HG03039 (cell line): ENCODE measurements at regions not wholly inside any gene's neighbourhood (a gene's known extent, or its start where the extent isn't known, plus 50 kb on each side); places are given as distances from the start of the nearest gene placed in this dataset.

Experiments
- ATAC-seq: cut with Tn5 transposase; IDR thresholded peaks from one replicate; pipeline ENCODE4 v1.9.1; 2021; ENCODE audit warnings: mild to moderate bottlenecking, moderate library complexity; ENCODE audit not compliant: unreplicated experiment

DNA sequence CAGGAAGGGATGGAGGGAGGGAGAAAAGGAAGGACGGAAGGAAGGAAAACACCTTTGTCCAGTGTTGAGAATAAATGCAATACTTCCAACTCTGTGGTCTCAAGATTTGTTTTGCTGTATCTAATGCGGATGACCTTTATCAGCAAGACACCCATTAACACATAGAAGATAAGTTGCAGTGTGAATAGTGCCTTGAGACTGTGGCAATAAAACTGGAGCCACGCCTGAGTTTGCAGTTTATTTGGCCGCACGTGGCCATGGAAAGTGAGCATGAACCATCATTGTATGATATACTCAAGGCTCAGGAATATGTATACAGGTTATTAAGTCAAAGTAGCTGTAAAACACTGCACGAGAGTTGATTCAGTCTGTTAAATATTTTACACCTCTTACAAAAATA, 113.6 kb upstream of the EEA1 start:
- no peak for ATAC-seq

DNA sequence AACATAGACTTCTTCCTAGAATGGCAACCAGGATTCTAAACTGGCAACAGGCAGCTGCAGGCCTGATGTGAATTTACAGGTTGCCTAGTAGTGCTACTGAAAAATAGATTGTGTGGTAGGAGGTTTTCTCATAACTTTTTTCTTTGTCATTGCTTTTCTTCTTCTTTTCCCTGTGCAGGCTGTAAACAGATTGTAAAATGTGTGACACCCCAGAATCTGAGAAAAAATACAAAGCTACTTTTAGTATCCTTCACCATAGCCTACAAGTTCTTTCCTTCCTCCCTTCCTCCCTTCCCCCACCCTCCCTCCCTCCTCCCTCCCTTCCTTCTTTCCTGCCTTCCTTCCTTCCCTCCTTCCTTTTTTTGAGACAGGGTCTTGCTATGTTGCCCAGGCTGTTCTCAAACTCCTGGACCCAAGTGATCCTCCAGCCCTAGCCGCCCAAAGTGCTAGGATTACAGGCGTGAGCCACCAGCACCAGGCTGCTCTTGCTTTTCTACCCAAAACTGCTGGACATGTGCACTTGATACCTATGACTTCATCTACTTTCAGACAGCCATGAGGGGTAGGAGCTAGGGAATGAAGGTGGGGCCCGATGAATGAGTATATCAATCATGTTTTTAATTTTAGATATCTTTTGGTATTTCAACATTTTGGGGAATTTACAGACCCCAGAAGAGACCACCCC, 114.2 kb upstream of the EEA1 start:
- no peak for ATAC-seq

DNA sequence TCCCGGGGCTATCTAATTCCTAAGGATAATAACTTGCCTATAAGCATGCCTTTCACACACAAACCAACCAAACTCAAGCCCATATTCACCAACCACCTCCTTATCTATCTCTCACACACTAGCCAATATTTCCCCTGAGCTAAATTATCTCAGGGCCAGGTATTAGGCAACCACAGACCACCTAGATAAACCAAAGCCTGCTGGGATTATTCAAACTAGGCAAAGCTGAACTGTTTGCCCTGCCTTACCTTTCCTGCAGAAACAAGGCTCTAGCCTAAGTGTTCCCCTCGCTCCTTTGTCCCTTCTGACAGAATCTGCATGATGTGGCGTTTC, 114.7 kb upstream of the EEA1 start:
- no peak for ATAC-seq

DNA sequence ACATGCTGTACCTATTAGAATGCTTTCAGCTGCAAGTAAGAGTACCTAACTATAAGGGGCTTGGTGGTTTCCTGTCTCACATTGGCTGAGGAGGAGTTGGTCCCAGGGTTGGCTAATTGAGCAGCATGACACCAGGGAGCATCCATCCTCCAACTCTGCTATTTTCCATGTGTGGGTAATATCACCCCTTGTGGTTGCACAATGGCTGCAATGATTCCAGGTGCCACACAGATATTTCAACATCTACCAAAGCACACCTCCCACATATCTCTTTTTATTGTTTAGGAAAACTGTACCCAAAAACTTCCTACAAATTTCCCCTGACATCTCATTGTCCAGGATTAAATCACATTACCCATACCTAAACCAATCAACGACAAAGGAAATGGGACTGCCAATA, 118.0 kb upstream of the EEA1 start:
- no peak for ATAC-seq

DNA sequence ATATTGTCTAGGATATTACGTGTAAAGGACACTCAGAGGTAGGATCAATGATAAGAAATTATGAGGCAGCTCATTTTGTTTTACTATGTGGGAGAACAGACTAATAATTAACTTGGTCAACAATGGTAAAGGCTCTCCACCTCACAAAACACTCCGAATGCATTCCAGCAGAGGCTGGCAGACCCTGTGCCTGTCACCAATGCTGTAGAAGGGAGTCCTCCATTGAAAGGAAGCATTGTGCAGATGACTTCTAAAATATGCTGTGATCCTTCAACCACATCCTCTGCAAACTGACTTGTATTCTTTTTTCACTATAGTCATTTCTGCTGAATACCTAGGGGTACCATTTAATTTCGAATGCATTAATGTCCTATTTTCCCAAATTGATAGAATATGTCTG, 119.6 kb upstream of the EEA1 start:
- ATAC-seq = no peak

DNA sequence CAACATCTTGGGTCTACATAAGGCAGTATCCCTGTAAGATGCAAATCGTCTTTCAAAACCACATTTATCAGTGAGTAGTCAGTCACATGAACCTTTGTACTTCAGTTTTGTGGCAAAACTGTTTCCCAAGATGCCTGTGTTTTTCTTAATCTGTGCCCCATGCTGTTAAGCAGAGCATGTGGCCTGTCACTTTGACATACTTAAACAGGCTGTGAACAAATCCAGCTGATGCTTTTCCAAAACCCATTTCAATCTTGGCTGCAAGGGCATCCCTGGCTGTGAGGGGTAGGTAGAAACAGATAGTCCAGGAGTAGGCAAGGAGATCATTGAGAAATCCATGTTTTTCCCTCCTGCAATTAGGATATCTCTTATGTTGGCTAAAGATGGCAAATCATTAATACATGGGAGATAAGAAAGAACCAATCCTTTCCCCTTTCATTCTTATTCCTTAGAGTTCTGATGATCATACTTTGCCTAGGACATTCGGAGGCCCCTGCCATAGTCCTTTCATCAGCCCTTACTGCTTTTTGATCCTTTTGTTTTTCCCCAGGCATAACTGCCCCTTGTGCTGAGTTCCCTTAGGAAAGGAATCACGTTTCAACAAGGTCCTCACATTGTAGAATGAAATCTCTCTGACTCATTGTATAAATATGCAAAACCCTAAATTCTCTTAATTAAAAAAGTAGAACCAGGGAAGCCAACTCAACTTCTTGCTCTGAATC, 121.1 kb upstream of the EEA1 start:
- no peak for ATAC-seq

DNA sequence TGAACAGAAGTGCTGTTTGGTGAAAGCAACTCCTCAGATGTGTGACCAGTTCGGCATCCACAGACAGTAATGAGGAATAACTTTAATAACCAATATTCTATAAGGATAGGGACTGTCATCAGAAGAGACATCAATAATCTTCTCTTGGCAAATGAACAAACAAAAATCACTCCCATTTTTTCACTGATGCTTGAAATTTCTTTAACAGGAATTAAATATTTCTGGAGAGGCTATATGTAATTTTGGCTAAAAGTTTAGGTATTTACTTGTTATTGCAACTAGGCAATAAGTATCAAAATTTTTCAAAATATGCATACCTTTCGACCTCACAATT, 121.6 kb upstream of the EEA1 start:
- no peak for ATAC-seq

DNA sequence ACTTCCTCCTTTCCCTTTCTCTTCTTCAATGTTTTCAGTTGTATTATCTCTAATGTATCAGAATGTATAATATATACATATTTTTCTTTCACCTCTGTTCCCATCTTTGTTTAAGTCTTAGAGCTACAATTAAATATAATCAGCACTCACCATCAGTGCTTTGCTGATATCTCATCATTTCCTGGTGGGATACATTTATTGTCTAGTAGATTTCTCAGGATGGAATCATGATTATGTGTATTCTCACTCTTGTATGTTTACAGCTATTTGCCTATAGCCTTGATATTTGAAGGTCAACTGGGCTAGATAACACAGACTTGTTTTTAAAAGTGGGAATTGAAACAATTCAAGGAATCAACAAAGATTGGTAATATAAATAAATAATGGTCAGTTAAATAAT, 124.9 kb upstream of the EEA1 start:
- no peak for ATAC-seq

DNA sequence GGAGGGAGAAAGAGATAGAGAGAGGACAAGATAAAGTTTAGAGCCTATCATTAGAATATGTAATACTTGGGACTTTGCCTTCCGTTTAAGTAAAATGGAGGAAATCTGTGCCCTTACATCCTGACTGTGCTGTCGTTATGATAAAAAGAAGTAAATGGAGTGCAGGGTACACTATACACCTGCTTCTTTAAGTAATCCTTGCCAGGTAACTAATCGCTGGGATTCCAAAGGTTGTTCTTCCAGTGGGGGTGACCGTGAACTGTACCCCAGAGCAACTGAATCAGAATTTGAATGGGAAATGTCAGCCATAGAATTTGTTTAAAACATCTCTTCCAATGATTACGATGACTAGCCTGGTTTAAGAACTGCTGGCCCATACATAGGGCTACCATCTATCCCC, 126.1 kb upstream of the EEA1 start:
- ATAC-seq = no peak

DNA sequence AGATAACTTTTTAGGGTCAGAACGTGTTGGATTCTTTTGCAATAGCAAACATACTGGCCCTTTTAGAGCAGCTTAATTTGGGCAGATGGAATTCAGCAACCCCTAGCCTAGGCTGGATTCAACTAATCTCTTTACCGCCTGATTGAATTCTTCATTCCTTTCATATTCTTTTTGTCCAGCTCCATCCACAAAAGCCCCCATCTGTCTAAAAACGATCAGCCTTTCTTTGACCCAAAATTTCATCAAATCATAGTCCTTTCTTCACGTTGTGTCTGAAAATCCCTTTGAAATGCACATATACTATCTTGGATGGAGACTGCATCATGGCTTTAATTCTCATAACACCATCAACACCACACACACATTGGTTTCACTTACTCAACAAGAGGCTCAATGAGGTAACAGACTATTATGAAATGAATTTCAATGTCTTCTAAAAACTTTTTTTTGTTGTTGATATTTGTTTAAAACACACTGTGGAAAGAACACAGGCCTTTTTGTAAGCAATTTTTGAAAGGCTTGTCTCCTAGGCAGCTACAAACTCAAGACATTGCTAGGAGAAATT, 128.0 kb upstream of the EEA1 start:
- no peak for ATAC-seq

DNA sequence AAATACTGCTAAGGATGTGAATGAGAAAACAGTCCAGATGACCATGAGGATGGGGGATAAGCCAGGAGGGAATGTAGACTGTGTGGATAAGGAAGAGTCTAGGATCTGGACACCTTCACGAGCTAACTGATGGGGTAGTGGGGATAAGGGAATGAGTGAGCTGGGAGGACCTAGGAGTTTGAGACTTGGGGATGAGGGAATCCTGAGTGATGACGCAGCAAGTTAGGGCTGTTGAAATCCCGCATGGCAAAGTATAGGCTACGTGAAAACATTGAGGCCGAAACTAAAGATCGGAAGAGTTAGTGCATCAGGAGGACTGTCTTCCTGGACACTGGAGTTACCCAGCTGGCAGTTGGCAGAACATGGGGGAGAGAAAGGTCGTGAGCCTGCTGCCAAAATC, 129.2 kb upstream of the EEA1 start:
- ATAC-seq = no peak

DNA sequence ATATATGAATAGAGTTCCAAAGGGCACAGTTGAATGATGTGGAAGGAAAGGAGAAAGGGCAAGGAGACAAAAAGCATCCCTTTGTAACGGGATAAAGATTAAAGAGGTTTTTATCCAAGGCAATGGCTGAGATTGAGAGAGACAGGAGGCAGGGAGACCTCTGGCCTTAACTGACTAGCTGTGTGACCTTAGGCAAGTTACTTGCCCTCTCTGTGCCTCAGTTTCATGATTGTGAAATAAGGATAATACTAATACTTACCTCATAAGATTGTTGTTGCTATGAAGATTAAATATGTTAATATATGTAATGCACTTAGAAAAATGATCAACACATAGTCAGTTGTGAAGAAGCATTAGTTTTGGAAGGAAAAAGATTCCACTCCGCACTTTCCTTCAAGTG, 130.2 kb upstream of the EEA1 start:
- no peak for ATAC-seq

DNA sequence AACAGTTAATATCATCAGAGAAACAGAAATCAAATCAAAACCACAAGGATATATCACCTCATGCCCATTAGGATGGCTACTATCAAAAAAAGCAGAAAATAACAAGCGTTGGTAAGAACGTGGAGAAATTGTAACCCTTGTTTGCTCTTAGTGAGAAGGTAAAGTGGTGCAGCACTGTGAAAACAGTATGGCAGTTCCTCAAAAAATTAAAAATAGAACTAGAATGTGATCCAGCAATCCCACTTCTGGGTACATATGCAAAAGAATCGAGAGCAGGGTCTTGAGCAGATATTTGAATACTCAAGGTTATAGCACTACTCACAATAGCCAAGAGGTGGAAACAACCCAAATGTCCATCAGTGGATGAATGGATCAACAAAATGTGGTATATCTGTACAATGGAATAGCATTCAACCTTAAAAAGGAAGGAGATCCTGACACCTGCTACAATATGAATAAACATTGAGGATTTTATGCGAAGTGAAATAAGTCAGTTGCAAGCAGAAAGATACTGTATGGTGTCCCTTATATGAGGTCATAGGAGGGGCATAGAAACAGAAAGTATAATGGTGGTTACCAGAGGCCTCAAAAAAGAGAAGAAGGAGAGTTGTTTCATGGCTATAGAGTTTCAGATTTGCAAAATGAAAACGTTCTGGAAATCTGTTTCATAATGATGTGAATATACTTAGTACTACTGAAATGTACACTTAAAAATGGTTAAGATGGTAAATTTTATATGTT, 131.0 kb upstream of the EEA1 start:
- peak; percentile 91 for ATAC-seq

DNA sequence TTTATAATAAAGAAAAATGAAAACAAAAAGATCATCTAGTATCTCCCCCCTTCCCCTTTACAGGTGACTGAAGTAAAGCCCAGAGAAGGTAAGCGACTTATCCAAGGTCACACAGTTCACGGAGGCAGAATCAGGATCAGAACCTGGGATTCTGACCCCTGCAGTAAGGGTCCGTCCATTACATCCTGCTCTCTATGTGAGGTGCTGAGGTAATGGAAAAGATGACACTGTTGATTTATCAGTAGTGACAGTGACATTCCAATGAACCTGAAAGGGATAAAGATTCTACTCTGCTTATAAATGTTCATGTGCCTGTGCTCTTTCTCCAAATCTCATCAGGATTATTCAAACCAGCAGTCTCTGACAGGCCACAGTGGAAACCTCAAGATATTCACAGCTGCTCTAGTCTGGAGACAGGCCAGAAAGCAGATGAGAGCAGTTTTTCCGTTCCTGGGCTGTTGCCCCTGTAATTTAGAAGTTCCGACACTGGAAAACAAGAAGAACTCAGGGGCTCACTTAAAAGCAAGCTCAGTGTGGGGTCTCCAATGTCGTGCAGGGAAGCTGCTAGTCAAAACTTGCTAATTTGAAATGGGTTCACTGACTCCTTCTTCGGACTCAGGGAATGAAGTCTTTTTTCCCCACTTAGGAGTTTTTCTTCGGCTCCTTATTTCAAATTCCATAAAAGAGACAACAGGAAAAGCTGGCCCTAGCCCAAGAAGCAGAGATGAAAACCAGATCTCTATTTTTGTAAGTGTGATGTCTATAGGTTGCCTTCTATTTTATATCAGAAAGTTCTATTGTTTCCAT, 131.8 kb upstream of the EEA1 start:
- peak; percentile 27 for ATAC-seq

DNA sequence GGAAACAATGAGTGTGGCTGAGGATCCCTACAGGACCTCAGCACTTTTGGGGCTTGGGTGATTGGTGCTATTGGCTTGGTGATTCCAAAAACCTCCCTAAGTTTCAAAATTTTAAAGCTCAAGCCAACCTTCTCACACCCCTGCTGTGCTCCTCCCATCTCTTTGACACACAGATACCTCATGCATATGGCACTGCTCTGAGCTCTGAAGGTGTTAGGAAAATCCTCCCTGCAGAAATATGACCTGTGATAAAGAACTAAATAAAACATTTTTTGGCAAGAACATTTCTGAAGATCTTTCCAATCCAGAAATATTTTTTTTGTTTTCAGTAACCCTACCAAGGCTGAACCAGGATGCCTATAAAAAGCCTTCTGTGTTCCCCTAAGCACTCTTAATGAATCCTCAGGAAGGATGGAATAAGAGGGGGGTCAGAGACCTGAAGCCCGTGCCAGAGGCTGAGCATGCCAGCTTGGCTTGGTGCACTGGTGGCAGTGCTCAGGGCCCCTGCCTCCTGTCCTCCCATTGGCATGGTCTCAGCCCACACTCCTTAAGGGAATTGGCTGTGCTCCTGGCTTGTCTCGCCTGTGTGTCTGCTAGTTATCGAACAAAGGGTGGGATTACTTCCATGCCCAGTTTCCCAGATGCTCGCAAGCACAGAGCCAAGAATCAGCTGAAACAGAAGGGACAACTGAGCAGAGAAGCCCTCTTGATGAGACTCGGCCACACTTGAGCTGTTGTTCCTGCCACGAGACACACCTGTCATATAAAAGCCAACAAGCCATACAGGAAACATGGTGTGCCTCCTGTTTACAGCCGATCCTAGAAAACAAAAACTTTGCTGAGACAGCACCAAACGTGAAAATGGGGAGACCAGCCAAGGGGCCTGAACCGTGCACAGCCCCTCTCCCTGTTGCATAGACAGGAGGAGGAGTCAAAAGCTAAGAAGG, 132.7 kb upstream of the EEA1 start:
- no peak for ATAC-seq

DNA sequence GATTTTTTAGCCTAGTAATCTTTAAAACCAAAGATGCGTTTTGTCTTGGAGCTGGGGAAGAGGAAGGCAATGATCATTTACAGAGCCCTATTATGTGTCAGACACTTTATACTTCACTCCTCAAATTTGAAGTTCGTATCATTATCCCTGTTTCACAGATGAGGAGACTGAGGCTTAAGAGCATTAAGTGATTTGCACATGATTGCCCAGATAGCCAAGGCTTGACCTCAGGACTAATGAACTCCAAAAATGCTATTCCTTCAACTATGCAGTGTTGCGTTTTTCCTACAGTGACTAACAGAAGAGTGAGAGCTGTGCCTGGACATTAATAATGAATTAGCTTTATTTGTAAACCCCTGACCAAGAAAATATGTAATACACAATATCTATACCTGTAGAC, 136.8 kb upstream of the EEA1 start:
- no peak for ATAC-seq

DNA sequence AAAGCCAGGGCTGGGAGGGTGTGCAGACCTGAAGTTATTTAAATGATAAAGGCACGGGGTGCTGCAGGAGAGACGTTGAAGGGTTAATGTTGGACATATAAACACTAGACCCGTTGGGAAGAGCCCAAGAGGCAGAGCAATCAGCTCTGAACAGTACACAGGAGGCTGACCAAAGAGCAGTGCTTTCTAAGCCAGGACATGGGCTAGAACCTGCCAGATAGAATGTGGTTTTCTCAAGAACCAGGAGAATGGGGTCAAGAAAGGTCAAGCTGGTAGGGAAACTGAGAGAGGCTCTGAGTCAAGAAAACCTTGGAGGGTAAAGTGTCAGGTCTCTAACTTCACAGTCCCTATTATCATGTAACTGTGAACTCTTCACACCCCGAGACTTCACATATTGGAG, 143.2 kb upstream of the EEA1 start:
- no peak for ATAC-seq

DNA sequence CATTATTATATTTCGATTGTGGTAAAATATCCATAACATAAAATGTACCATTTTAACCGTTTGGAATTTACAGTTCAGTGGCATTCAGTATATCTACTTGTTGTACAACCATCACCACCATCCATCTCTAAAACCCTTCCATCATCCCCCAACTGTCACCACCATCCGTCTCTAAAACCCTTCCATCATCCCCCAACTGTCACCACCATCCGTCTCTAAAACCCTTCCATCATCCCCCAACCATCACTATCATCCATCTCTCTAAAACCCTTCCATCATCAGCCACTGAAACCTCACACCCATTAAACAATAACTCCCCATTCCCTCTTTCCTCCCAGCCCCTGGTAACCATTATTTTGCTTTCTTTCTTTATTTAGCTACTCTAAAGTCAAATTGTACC, 144.2 kb upstream of the EEA1 start:
- ATAC-seq = no peak

DNA sequence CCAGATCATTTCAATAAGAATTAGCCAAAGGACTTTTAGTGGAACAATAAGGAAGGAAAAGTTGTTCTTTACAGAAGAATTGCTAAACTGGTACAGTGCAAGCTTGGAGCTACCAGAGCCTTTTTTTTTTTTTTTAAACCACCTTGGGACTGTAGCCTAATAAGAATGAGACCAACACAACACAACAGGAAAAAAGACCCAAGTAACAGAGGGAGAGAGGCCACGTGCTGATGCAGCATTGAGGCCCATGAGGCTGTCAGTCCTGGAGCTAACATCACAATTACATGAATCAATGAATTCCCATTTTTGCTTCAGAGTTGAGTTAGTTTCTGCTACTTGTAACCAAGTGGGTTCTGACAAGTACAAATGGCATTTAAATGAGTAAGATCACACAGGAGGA, 149.0 kb upstream of the EEA1 start:
- no peak for ATAC-seq

DNA sequence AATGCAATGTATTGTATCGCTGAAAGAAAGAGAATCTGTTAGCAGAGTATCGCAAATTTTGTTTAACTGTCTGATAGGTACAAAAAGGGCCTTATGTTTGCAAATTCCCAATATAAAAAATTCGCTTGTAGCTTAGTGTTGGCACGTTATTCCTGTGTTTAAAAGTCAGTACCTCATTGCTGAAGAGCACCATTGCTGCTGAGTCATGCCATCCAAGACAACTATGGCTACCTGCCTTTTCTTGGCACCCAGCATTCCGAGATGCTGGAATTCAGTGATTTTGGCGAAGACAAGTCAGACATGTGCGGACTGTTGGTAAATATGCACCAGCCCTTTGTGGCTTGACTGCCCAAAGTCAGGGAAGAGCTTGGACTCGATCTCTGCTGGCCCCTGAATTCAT, 149.5 kb upstream of the EEA1 start:
- ATAC-seq = no peak
